PC-9 (cell line): ENCODE measurements at regions not wholly inside any gene's neighbourhood (a gene's known extent, or its start where the extent isn't known, plus 50 kb on each side); places are given as distances from the start of the nearest gene placed in this dataset.

Source experiments
- EZH2 ChIP-seq: fragments of 200-600 bp; sonication (generic); IDR thresholded peaks from 2 replicates; pipeline ENCODE4 v1.8.0; 2017; ENCODE audit warnings: antibody characterized with exemption, low read depth
- TF ChIP-seq, protein P1 (sequence below): fragments of 200-600 bp; sonication (generic); conservative IDR thresholded peaks from 2 replicates; pipeline ENCODE4 v1.6.1; 2017; ENCODE audit warnings: mixed run types, antibody characterized with exemption, mild to moderate bottlenecking, moderate library complexity

GRCh38 chr11:57047610-57048009 is 58.9 kb downstream of the OR5AK2 start:
- no peak for TF ChIP-seq EZH2
- TF ChIP-seq, protein P1, sequence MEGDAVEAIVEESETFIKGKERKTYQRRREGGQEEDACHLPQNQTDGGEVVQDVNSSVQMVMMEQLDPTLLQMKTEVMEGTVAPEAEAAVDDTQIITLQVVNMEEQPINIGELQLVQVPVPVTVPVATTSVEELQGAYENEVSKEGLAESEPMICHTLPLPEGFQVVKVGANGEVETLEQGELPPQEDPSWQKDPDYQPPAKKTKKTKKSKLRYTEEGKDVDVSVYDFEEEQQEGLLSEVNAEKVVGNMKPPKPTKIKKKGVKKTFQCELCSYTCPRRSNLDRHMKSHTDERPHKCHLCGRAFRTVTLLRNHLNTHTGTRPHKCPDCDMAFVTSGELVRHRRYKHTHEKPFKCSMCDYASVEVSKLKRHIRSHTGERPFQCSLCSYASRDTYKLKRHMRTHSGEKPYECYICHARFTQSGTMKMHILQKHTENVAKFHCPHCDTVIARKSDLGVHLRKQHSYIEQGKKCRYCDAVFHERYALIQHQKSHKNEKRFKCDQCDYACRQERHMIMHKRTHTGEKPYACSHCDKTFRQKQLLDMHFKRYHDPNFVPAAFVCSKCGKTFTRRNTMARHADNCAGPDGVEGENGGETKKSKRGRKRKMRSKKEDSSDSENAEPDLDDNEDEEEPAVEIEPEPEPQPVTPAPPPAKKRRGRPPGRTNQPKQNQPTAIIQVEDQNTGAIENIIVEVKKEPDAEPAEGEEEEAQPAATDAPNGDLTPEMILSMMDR, result no peak
